ENCODE measurements at regions not wholly inside any gene's neighbourhood (a gene's known extent, or its start where the extent isn't known, plus 50 kb on each side); places are given as distances from the start of the nearest gene placed in this dataset.

DNA sequence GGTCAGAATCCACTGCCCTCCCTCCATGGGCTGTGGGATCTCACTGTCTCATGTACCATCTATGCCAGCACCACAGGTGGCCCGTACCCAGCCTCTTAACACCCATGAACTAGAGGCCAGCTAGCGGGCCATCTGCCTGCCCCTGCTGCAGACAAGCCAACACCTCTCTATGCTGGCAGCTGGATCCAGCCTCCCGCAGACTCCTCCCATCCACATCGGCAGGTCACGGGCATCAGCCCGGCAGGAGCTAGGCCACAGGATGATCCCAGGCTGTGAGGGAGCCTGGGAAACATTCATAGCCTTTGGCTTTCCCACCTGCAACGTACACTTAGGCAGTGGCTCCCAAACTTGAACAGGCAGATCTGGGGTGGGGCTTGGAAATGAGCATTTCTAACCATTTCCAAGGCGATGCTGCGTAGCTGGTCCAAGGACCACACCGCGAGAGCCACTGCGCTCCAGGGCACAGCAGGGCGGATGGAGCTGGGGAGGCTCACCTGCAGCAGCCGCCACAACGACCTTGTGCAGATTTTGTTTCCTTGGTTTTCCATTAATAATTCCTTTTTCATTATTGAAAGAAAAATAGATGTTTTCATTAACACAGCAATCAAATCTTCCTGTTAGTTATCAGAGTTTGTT lies 114.7 kb downstream of the KCNF1 start:
- Histone ChIP-seq H3K9me3 (replicated peaks) (no peaks in the 10 kb centered on the region), H3K36me3 (no peaks in the 10 kb centered on the region), H3K4me1 (no peaks in the 10 kb centered on the region), H3K4me3 (no peak overlapping the region), H3K27ac (replicated peaks) (no peak overlapping the region), H3K27me3 (ENCODE audit: low read depth) (peaks cover 16% of the 10 kb centered on the region)
- DNase-seq = no peak
- TF ChIP-seq, protein P1, sequence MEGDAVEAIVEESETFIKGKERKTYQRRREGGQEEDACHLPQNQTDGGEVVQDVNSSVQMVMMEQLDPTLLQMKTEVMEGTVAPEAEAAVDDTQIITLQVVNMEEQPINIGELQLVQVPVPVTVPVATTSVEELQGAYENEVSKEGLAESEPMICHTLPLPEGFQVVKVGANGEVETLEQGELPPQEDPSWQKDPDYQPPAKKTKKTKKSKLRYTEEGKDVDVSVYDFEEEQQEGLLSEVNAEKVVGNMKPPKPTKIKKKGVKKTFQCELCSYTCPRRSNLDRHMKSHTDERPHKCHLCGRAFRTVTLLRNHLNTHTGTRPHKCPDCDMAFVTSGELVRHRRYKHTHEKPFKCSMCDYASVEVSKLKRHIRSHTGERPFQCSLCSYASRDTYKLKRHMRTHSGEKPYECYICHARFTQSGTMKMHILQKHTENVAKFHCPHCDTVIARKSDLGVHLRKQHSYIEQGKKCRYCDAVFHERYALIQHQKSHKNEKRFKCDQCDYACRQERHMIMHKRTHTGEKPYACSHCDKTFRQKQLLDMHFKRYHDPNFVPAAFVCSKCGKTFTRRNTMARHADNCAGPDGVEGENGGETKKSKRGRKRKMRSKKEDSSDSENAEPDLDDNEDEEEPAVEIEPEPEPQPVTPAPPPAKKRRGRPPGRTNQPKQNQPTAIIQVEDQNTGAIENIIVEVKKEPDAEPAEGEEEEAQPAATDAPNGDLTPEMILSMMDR (IDR thresholded peaks at IDR 0.05; ENCODE audit: borderline replicate concordance) = no peak
- intact Hi-C loops (cut with micrococcal nuclease) = no loop called here

DNA sequence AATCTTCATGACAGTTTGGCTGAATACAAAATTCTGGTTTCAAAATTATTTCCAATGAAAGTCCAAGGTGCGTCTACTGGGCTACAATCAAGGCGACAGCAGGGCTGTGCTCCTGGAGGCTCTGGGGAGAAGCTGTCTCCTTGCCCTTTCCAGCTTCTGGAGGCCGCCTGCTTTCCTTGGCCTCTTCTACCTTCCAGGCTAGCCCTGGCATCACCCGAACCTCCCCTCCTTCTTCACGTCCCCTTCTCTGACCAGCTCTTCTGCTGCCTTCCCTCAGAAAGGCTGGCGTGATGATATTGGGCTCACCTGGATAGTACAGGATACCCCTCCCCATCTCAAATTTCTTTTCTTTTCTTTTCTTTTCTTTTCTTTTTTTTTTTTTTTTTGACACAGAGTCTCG lies 115.5 kb downstream of the KCNF1 start:
- Histone ChIP-seq H3K4me3 (no peak overlapping the region), H3K36me3 (no peaks in the 10 kb centered on the region), H3K9me3 (replicated peaks) (no peaks in the 10 kb centered on the region), H3K4me1 (no peaks in the 10 kb centered on the region), H3K27ac (replicated peaks) (no peak overlapping the region), H3K27me3 (ENCODE audit: low read depth) (peaks cover 11% of the 10 kb centered on the region)
- TF ChIP-seq, protein P1 (IDR thresholded peaks at IDR 0.05; ENCODE audit: borderline replicate concordance) = no peak
- no peak for DNase-seq
- intact Hi-C loops (cut with micrococcal nuclease) = no loop called here

DNA sequence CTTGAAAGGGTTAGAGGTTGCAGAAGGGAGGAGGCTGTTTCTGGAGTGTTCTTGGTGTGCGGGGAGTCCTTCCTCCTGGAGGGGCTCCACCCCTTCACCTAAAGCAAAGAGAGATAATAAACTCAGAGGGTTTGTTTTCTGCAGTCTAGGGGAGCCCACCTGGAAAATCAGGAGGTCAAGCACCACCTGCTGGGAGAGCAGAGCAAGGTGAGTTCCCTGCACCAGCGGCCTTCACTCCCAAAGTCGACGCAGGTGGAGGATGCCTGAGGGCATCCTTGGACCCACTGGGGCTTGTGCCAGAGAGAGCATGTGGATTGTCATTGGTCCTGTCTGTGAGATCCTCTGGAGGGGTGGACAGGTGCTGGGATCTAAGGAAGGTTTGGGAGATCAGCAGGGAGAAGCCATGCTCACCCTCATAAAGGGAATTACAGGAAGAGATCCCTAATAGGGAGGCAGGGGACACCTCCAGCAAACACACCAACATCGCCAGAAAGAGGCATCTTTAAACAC lies 116.7 kb downstream of the KCNF1 start:
- Histone ChIP-seq H3K9me3 (replicated peaks) (peaks cover 8% of the 10 kb centered on the region), H3K4me1 (no peaks in the 10 kb centered on the region), H3K27ac (replicated peaks) (no peak overlapping the region), H3K4me3 (no peak overlapping the region), H3K36me3 (no peaks in the 10 kb centered on the region), H3K27me3 (ENCODE audit: low read depth) (peaks cover 8% of the 10 kb centered on the region)
- TF ChIP-seq, protein P1 (IDR thresholded peaks at IDR 0.05; ENCODE audit: borderline replicate concordance) = peak; percentile 45
- intact Hi-C loops (cut with micrococcal nuclease) = no loop called here
- DNase-seq = no peak

DNA sequence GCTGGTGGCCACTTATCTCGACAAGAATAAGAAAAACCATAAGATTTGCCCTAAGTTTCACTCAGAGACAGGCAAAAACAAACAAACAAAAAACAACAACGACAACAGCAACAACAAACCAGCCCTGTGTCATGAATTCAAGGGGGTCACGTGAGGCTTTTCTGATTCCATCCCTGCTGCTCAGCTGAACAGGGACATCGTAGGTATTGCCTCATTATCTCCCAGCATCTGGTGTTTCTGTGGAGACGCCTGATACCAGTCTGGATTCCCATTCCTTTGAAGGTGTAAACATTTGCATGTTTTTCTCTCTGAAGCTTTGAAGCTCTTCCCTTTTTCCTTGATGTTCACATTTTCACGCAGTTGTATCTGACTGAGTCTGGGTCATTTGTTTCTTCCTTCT lies 117.4 kb downstream of the KCNF1 start:
- intact Hi-C loops (cut with micrococcal nuclease) = no loop called here
- no peak overlapping the region for H3K4me3 ChIP-seq
- H3K36me3 ChIP-seq = no peaks in the 10 kb centered on the region
- H3K4me1 ChIP-seq = no peaks in the 10 kb centered on the region
- H3K27ac ChIP-seq (replicated peaks) = no peak overlapping the region
- peaks cover 15% of the 10 kb centered on the region for H3K9me3 ChIP-seq (replicated peaks)
- peaks cover 8% of the 10 kb centered on the region for H3K27me3 ChIP-seq (ENCODE audit: low read depth)
- TF ChIP-seq, protein P1 (IDR thresholded peaks at IDR 0.05; ENCODE audit: borderline replicate concordance) = no peak
- no peak for DNase-seq

DNA sequence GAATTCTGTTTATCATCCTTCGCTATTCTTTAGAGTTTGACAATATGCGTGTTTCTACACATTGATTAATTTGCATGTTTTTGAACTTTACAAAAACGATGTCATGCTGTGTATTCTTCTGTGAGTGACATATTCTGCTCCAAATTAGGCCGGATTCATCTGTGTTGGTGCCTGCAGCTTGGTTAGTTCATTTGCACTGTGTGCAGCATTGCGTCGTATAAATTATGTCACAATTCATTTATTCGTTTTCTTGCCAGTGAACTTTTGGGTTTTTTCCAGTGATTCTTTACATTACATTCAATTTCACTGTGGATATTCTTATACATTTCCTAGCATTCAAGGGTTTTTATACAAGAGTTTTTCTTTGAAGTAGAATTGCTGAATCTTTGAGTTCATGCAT lies 118.3 kb downstream of the KCNF1 start:
- TF ChIP-seq, protein P1 (IDR thresholded peaks at IDR 0.05; ENCODE audit: borderline replicate concordance) = no peak
- H3K27me3 ChIP-seq (ENCODE audit: low read depth) = peaks cover 8% of the 10 kb centered on the region
- no peaks in the 10 kb centered on the region for H3K36me3 ChIP-seq
- intact Hi-C loops (cut with micrococcal nuclease) = no loop called here
- peaks cover 20% of the 10 kb centered on the region for H3K9me3 ChIP-seq (replicated peaks)
- no peak overlapping the region for H3K27ac ChIP-seq (replicated peaks)
- no peaks in the 10 kb centered on the region for H3K4me1 ChIP-seq
- H3K4me3 ChIP-seq = no peak overlapping the region
- DNase-seq = no peak
